GM23248 (cell line): ENCODE measurements at regions not wholly inside any gene's neighbourhood (a gene's known extent, or its start where the extent isn't known, plus 50 kb on each side); places are given as distances from the start of the nearest gene placed in this dataset.

Source experiments
- EZH2 ChIP-seq: fragments of 200-600 bp; sonication (generic); IDR thresholded peaks from 2 replicates; pipeline ENCODE4 v1.6.1; 2018; ENCODE audit warnings: antibody characterized with exemption, mild to moderate bottlenecking; ENCODE audit not compliant: insufficient read depth, poor library complexity, severe bottlenecking
- EZH2phosphoT487 ChIP-seq: fragments of 200-600 bp; sonication (generic); IDR thresholded peaks from 2 replicates; pipeline ENCODE4 v1.6.1; 2018; ENCODE audit warnings: antibody characterized with exemption, moderate library complexity, mild to moderate bottlenecking, low read depth; ENCODE audit not compliant: insufficient read depth

- no peak for TF ChIP-seq EZH2phosphoT487
- no peak for TF ChIP-seq EZH2
Measured at GRCh38 chr1:102595106-102595505, 513.2 kb downstream of the COL11A1 start.
